ENCODE measurements at regions not wholly inside any gene's neighbourhood (a gene's known extent, or its start where the extent isn't known, plus 50 kb on each side); places are given as distances from the start of the nearest gene placed in this dataset.
A peak's percentile ranks its signal among the peaks of the same experiment; 100 is the strongest.
"Not testable (repeated sequence)": the region's sequence is repeated elsewhere in the genome, so short reads cannot be mapped to it uniquely, and the experiment has no call there.

DNA sequence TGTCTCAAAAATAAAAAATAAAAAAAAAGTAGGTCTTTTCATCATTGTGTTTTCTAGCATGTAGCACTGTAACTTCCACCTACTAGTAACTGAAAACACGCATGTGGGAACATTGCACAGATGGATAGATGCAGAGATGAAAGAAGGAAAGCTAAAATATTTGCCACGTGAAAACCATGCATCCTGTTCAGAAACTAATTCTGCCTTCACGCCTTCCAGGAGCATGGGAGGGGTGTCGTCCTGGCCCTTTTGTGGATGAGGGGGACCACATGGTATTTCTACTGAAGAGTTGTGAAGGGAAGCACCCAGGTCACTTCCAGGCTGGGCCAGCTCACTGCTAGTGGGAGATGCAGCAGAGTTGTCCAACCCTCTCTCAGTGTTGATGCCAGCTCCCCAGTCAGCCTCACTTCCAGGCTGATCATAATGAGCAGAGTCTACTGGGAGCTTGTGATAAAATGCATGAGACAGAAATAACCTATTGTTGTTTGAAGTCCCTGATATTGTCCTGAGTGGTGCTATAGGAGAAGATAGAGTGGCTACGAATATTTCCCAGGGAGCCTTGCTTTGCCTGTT lies 287.1 kb upstream of the CELF2 start:
- Mint-ChIP-seq H3K9me3 (peaks cover 7% of the 10 kb centered on the region), H3K27me3 (ENCODE audit: low read depth, poor library complexity) (peaks cover 8% of the 10 kb centered on the region), H3K4me3 (no peak overlapping the region), H3K4me1 (peaks cover 6% of the 10 kb centered on the region), H3K36me3 (ENCODE audit: low read depth) (peaks cover 4% of the 10 kb centered on the region), H3K27ac (no peak overlapping the region)
- TF ChIP-seq, protein P1, sequence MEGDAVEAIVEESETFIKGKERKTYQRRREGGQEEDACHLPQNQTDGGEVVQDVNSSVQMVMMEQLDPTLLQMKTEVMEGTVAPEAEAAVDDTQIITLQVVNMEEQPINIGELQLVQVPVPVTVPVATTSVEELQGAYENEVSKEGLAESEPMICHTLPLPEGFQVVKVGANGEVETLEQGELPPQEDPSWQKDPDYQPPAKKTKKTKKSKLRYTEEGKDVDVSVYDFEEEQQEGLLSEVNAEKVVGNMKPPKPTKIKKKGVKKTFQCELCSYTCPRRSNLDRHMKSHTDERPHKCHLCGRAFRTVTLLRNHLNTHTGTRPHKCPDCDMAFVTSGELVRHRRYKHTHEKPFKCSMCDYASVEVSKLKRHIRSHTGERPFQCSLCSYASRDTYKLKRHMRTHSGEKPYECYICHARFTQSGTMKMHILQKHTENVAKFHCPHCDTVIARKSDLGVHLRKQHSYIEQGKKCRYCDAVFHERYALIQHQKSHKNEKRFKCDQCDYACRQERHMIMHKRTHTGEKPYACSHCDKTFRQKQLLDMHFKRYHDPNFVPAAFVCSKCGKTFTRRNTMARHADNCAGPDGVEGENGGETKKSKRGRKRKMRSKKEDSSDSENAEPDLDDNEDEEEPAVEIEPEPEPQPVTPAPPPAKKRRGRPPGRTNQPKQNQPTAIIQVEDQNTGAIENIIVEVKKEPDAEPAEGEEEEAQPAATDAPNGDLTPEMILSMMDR (IDR thresholded peaks at IDR 0.05) = no peak
- no peak for DNase-seq

DNA sequence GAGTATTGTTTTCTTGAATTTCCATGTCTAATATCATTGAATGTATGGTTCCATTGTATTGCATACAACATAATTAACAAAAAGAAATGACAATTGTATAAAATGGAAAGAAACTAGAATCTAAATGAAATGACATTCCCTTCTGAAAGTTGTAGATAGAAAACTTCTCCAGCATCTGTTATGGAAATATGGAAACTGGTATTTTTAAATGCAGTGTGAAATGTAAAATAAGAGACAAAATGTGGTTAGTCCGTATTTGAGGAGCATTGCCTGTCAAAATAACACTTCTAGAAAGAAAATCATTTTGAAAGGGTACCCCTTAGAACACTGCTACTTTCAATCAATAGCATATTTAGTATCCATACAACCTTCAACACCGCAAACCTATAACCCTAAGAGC lies 286.3 kb upstream of the CELF2 start:
- H3K27ac Mint-ChIP-seq = no peak overlapping the region
- peaks cover 7% of the 10 kb centered on the region for H3K9me3 Mint-ChIP-seq
- TF ChIP-seq, protein P1 (IDR thresholded peaks at IDR 0.05) = no peak
- DNase-seq = no peak
- peaks cover 6% of the 10 kb centered on the region for H3K4me1 Mint-ChIP-seq
- H3K4me3 Mint-ChIP-seq = no peak overlapping the region
- H3K27me3 Mint-ChIP-seq (ENCODE audit: low read depth, poor library complexity) = peaks cover 8% of the 10 kb centered on the region
- peaks cover 4% of the 10 kb centered on the region for H3K36me3 Mint-ChIP-seq (ENCODE audit: low read depth)

- Mint-ChIP-seq H3K4me3 (no peak overlapping the region), H3K27ac (peak overlapping the region; percentile 85), H3K4me1 (peaks cover 6% of the 10 kb centered on the region), H3K27me3 (ENCODE audit: low read depth, poor library complexity) (peaks cover 3% of the 10 kb centered on the region), H3K9me3 (peaks cover 4% of the 10 kb centered on the region), H3K36me3 (ENCODE audit: low read depth) (peaks cover 4% of the 10 kb centered on the region)
- DNase-seq = no peak
- TF ChIP-seq, protein P1 (IDR thresholded peaks at IDR 0.05) = no peak
Observed at GRCh38 chr10:10734356-10735064, 283.2 kb upstream of the CELF2 start.

GRCh38 chr10:10745291-10745690 lies 272.4 kb upstream of the CELF2 start:
- Mint-ChIP-seq H3K36me3 (ENCODE audit: low read depth) (no peaks in the 10 kb centered on the region), H3K4me3 (no peak overlapping the region), H3K9me3 (peaks cover 28% of the 10 kb centered on the region), H3K4me1 (peaks cover 8% of the 10 kb centered on the region), H3K27me3 (ENCODE audit: low read depth, poor library complexity) (no peaks in the 10 kb centered on the region), H3K27ac (no peak overlapping the region)
- TF ChIP-seq, protein P1 (IDR thresholded peaks at IDR 0.05) = no peak
- no peak for DNase-seq

DNA sequence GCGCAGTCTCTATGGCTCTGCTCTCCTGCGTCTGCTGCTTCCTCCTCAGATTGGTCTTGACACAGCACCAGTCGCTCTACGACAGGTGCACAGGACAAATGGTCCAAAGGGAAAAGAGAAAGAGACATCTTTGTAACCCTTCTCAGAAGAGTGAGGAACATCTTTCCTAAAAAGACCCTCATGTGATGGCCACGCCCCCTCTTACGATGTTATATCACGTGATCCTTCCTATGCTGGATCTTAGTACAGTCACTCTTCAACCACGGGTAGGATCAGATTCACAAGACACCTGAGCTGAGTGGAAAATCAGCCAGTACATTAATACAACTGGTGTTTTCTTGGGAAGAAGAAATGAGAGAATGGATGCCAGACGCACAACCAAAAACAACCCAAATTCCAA lies 262.2 kb upstream of the CELF2 start:
- no peak overlapping the region for H3K27ac Mint-ChIP-seq
- no peak overlapping the region for H3K4me3 Mint-ChIP-seq
- H3K4me1 Mint-ChIP-seq = no peaks in the 10 kb centered on the region
- H3K9me3 Mint-ChIP-seq = no peaks in the 10 kb centered on the region
- DNase-seq = no peak
- no peaks in the 10 kb centered on the region for H3K36me3 Mint-ChIP-seq (ENCODE audit: low read depth)
- peaks cover 6% of the 10 kb centered on the region for H3K27me3 Mint-ChIP-seq (ENCODE audit: low read depth, poor library complexity)
- TF ChIP-seq, protein P1 (IDR thresholded peaks at IDR 0.05) = no peak

- no peak for DNase-seq
- no peaks in the 10 kb centered on the region for H3K9me3 Mint-ChIP-seq
- H3K4me1 Mint-ChIP-seq = no peaks in the 10 kb centered on the region
- H3K27me3 Mint-ChIP-seq (ENCODE audit: low read depth, poor library complexity) = peaks cover 6% of the 10 kb centered on the region
- TF ChIP-seq, protein P1 (IDR thresholded peaks at IDR 0.05) = no peak
- H3K27ac Mint-ChIP-seq = no peak overlapping the region
- H3K4me3 Mint-ChIP-seq = no peak overlapping the region
- no peaks in the 10 kb centered on the region for H3K36me3 Mint-ChIP-seq (ENCODE audit: low read depth)
Observed at GRCh38 chr10:10758306-10758705, 259.4 kb upstream of the CELF2 start.

GRCh38 chr10:10759806-10760205 lies 257.9 kb upstream of the CELF2 start:
- H3K4me1 Mint-ChIP-seq; H3K9me3 Mint-ChIP-seq; H3K36me3 Mint-ChIP-seq (ENCODE audit: low read depth); DNase-seq; H3K27me3 Mint-ChIP-seq (ENCODE audit: low read depth, poor library complexity); H3K27ac Mint-ChIP-seq; H3K4me3 Mint-ChIP-seq: not testable (repeated sequence)

Data from nephron progenitor cell (in vitro differentiated cells).